Astrocyte (in vitro differentiated cells and primary cell): ENCODE measurements at regions not wholly inside any gene's neighbourhood (a gene's known extent, or its start where the extent isn't known, plus 50 kb on each side); places are given as distances from the start of the nearest gene placed in this dataset.

Experiments
- EZH2 ChIP-seq: IDR thresholded peaks from 2 replicates; pipeline ENCODE4 v1.6.1; 2012; ENCODE audit warnings: mild to moderate bottlenecking, low read length, inconsistent platforms; ENCODE audit not compliant: insufficient read depth
- TF ChIP-seq, protein P1 (sequence below): IDR thresholded peaks from 2 replicates; pipeline ENCODE4 v1.5.1; 2011; ENCODE audit warnings: low read depth, mild to moderate bottlenecking, inconsistent platforms, low read length, moderate library complexity; ENCODE audit not compliant: insufficient read depth

DNA sequence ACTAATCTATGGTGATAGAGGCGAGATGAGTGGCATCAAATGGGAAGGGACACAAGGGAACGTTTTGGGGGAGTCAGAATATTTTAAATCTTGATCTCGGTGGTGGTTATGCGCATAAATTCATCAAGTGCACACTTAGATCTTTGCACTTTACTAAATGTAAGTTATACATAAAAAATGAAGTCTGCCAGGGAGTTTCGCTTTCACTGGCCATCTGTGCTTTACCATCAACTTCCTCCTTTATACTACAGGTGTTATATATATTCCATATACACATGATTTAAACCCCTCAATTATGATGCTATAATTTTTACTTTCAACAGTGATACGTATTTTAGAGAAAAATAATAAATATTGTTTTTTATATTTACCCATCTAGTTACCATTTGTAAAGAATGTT lies 97.6 kb upstream of the AKIRIN2 start:
- TF ChIP-seq EZH2, result no peak
- TF ChIP-seq, protein P1, sequence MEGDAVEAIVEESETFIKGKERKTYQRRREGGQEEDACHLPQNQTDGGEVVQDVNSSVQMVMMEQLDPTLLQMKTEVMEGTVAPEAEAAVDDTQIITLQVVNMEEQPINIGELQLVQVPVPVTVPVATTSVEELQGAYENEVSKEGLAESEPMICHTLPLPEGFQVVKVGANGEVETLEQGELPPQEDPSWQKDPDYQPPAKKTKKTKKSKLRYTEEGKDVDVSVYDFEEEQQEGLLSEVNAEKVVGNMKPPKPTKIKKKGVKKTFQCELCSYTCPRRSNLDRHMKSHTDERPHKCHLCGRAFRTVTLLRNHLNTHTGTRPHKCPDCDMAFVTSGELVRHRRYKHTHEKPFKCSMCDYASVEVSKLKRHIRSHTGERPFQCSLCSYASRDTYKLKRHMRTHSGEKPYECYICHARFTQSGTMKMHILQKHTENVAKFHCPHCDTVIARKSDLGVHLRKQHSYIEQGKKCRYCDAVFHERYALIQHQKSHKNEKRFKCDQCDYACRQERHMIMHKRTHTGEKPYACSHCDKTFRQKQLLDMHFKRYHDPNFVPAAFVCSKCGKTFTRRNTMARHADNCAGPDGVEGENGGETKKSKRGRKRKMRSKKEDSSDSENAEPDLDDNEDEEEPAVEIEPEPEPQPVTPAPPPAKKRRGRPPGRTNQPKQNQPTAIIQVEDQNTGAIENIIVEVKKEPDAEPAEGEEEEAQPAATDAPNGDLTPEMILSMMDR, result no peak
